ENCODE measurements at regions not wholly inside any gene's neighbourhood (a gene's known extent, or its start where the extent isn't known, plus 50 kb on each side); places are given as distances from the start of the nearest gene placed in this dataset.

DNA sequence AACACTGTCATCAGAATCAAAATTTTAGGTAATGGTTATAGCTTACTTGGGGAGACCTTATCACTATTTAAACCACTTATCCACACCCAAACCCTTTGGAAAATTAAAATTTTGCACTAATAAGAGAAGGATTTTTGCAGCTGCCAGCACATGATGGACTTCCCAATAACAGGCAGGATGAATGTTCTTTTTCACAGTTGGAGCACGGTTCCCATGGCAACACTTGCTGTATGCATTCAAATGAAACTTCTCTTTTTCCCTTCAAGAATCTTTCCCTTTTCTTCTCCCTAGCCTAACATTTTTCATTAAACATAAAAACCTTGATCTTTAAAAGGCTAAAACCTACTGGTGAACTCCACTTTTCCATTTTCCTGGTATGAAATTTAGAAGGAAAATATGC, 768.2 kb downstream of the KCTD8 start:
- Histone ChIP-seq H3K9ac (ENCODE audit: insufficient read length) (no peak overlapping the region), H3K9me3 (ENCODE audit: low read depth, low read length) (no peaks in the 10 kb centered on the region), H3K36me3 (ENCODE audit: insufficient read depth, low read length) (no peaks in the 10 kb centered on the region), H3K4me3 (no peak overlapping the region), H3K27ac (no peak overlapping the region)
- TF ChIP-seq EZH2 (IDR thresholded peaks at IDR 0.05) (no peak), FOXP2 (optimal IDR thresholded peaks at IDR 0.05; ENCODE audit: control extremely low read depth, extremely low read length, insufficient read depth) (no peak), POLR2AphosphoS5 (IDR thresholded peaks at IDR 0.05; ENCODE audit: borderline replicate concordance, low read depth, low read length) (no peak)
- DNase-seq (ENCODE audit: low read depth, low spot score) = no peak

DNA sequence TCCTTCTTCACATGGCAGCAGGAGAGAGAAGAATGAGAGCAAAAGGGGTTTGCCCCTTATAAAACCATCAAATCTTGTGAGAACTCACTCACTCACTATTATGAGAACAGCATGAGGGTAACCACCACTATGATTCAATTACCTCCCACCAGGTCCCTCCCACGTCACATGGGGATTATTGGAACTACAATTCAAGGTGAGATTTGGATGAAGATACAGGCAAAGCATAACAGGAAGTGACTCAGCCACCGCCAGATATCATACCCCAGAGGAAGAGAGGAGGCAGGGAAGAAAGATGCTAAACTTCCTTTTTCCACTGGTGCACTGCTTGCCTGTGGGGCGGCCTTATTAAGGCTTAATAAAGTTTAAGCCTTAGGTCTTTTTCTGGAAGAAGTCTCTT, 766.1 kb downstream of the KCTD8 start:
- no peak for DNase-seq (ENCODE audit: low read depth, low spot score)
- H3K36me3 ChIP-seq (ENCODE audit: insufficient read depth, low read length) = no peaks in the 10 kb centered on the region

GRCh38 chr4:43690116-43690515, 758.5 kb downstream of the KCTD8 start:
- H3K4me3 ChIP-seq = no peak overlapping the region
- no peaks in the 10 kb centered on the region for H3K36me3 ChIP-seq (ENCODE audit: insufficient read depth, low read length)
- no peak for DNase-seq (ENCODE audit: low read depth, low spot score)
- no peak overlapping the region for H3K27ac ChIP-seq
- TF ChIP-seq POLR2AphosphoS5 (IDR thresholded peaks at IDR 0.05; ENCODE audit: borderline replicate concordance, low read depth, low read length) (no peak), FOXP2 (optimal IDR thresholded peaks at IDR 0.05; ENCODE audit: control extremely low read depth, extremely low read length, insufficient read depth) (no peak), EZH2 (IDR thresholded peaks at IDR 0.05) (no peak)
- no peaks in the 10 kb centered on the region for H3K9me3 ChIP-seq (ENCODE audit: low read depth, low read length)
- no peak overlapping the region for H3K9ac ChIP-seq (ENCODE audit: insufficient read length)

More for the DNA sequence above, 766.1 kb downstream of the KCTD8 start:
- no peak overlapping the region for H3K9ac ChIP-seq (ENCODE audit: insufficient read length)
- H3K4me3 ChIP-seq = no peak overlapping the region
- no peaks in the 10 kb centered on the region for H3K9me3 ChIP-seq (ENCODE audit: low read depth, low read length)
- H3K27ac ChIP-seq = no peak overlapping the region
- no peak for TF ChIP-seq POLR2AphosphoS5 (IDR thresholded peaks at IDR 0.05; ENCODE audit: borderline replicate concordance, low read depth, low read length)
- TF ChIP-seq EZH2 (IDR thresholded peaks at IDR 0.05) = no peak
- no peak for TF ChIP-seq FOXP2 (optimal IDR thresholded peaks at IDR 0.05; ENCODE audit: control extremely low read depth, extremely low read length, insufficient read depth)

- Histone ChIP-seq H3K9ac (ENCODE audit: insufficient read length) (no peak overlapping the region), H3K9me3 (ENCODE audit: low read depth, low read length) (no peaks in the 10 kb centered on the region), H3K4me3 (no peak overlapping the region), H3K27ac (no peak overlapping the region), H3K36me3 (ENCODE audit: insufficient read depth, low read length) (no peaks in the 10 kb centered on the region)
- TF ChIP-seq EZH2 (IDR thresholded peaks at IDR 0.05) (no peak), FOXP2 (optimal IDR thresholded peaks at IDR 0.05; ENCODE audit: control extremely low read depth, extremely low read length, insufficient read depth) (no peak), POLR2AphosphoS5 (IDR thresholded peaks at IDR 0.05; ENCODE audit: borderline replicate concordance, low read depth, low read length) (no peak)
- DNase-seq (ENCODE audit: low read depth, low spot score) = no peak
Observed at GRCh38 chr4:43693876-43694275, 754.7 kb downstream of the KCTD8 start.

DNA sequence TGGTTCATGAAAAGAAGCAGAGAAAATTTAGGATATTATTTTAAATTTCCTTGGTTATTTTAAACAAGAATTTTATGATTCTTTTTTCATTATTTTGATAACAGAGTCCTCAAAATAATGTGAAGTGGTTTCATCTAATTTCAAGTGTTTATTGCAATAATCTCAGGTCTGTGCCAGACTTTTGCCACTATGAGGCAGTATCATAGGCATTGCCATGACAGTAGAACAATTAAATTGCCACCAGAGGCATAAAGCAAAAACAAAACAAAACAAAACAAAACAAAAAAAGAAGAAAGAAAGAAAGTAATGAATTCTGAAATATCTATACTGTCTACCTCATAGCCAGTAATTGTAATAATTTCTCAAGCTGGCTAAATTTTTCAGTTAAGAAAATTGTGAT, 739.2 kb downstream of the KCTD8 start:
- no peak for DNase-seq (ENCODE audit: low read depth, low spot score)
- Histone ChIP-seq H3K9ac (ENCODE audit: insufficient read length) (no peak overlapping the region), H3K4me3 (no peak overlapping the region), H3K27ac (no peak overlapping the region), H3K9me3 (ENCODE audit: low read depth, low read length) (no peaks in the 10 kb centered on the region), H3K36me3 (ENCODE audit: insufficient read depth, low read length) (no peaks in the 10 kb centered on the region)
- TF ChIP-seq FOXP2 (optimal IDR thresholded peaks at IDR 0.05; ENCODE audit: control extremely low read depth, extremely low read length, insufficient read depth) (no peak), EZH2 (IDR thresholded peaks at IDR 0.05) (no peak), POLR2AphosphoS5 (IDR thresholded peaks at IDR 0.05; ENCODE audit: borderline replicate concordance, low read depth, low read length) (no peak)

GRCh38 chr4:43716721-43717395, 731.8 kb downstream of the KCTD8 start:
- Histone ChIP-seq H3K9ac (ENCODE audit: insufficient read length) (no peak overlapping the region), H3K36me3 (ENCODE audit: insufficient read depth, low read length) (no peaks in the 10 kb centered on the region), H3K27ac (no peak overlapping the region), H3K9me3 (ENCODE audit: low read depth, low read length) (no peaks in the 10 kb centered on the region), H3K4me3 (no peak overlapping the region)
- no peak for DNase-seq (ENCODE audit: low read depth, low spot score)
- TF ChIP-seq FOXP2 (optimal IDR thresholded peaks at IDR 0.05; ENCODE audit: control extremely low read depth, extremely low read length, insufficient read depth) = no peak
- no peak for TF ChIP-seq EZH2 (IDR thresholded peaks at IDR 0.05)
- TF ChIP-seq POLR2AphosphoS5 (IDR thresholded peaks at IDR 0.05; ENCODE audit: borderline replicate concordance, low read depth, low read length) = no peak

DNA sequence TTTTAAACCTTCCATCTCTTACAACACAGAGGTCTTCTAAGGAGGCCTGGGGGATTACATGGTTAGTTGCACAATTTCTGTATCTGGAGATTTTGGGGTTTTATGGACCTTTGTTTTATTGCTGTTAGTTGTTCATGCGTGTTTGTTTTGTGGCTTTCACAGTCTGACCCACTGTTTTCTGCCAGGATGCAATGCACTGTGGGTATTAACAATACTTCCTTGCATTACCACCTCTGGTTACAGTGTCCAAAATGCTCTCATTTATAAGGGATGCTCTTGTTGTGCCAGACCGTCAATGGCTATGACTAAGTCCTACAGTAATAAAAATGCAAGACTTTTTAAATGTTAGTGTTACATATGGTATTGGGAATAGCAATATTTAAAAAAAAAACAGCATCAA, 730.2 kb downstream of the KCTD8 start:
- no peaks in the 10 kb centered on the region for H3K9me3 ChIP-seq (ENCODE audit: low read depth, low read length)
- H3K36me3 ChIP-seq (ENCODE audit: insufficient read depth, low read length) = no peaks in the 10 kb centered on the region
- no peak overlapping the region for H3K9ac ChIP-seq (ENCODE audit: insufficient read length)
- H3K4me3 ChIP-seq = no peak overlapping the region
- H3K27ac ChIP-seq = no peak overlapping the region
- no peak for DNase-seq (ENCODE audit: low read depth, low spot score)
- TF ChIP-seq FOXP2 (optimal IDR thresholded peaks at IDR 0.05; ENCODE audit: control extremely low read depth, extremely low read length, insufficient read depth) (no peak), EZH2 (IDR thresholded peaks at IDR 0.05) (no peak), POLR2AphosphoS5 (IDR thresholded peaks at IDR 0.05; ENCODE audit: borderline replicate concordance, low read depth, low read length) (no peak)

DNA sequence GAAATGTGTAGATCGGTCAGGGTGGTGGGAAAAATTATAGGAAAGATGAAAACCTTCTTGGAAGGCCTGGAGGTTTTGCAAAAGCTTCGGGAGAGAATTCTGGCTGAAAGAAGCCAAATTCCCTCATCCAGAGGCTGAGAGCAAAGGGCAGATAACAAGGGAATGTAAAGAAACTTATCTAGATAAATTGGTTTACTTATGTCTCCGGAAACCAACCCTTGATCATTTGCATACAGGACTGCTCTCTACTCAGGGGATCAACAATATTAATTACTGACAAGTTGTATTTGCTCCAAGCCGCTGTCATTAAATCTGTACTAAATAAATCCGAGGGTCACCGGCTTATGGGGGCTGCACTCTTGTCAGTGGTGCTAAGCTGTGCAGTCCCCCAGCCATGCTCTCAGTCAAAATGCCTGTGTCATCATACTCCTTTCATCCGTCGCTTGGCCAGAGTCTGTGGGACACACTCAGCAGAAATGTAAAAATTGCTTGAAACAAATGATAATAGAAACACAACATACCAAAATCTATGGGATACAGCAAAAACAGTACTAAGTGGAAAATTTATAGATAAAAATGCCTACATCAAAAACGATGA, 715.7 kb downstream of the KCTD8 start:
- H3K4me3 ChIP-seq = no peak overlapping the region
- TF ChIP-seq POLR2AphosphoS5 (IDR thresholded peaks at IDR 0.05; ENCODE audit: borderline replicate concordance, low read depth, low read length) = no peak
- no peak for TF ChIP-seq FOXP2 (optimal IDR thresholded peaks at IDR 0.05; ENCODE audit: control extremely low read depth, extremely low read length, insufficient read depth)
- TF ChIP-seq EZH2 (IDR thresholded peaks at IDR 0.05) = no peak
- no peak for DNase-seq (ENCODE audit: low read depth, low spot score)
- no peaks in the 10 kb centered on the region for H3K36me3 ChIP-seq (ENCODE audit: insufficient read depth, low read length)
- no peaks in the 10 kb centered on the region for H3K9me3 ChIP-seq (ENCODE audit: low read depth, low read length)
- H3K9ac ChIP-seq (ENCODE audit: insufficient read length) = no peak overlapping the region
- H3K27ac ChIP-seq = no peak overlapping the region

Measured in SK-N-MC (cell line).